ENCODE measurements at regions not wholly inside any gene's neighbourhood (a gene's known extent, or its start where the extent isn't known, plus 50 kb on each side); places are given as distances from the start of the nearest gene placed in this dataset.

DNA sequence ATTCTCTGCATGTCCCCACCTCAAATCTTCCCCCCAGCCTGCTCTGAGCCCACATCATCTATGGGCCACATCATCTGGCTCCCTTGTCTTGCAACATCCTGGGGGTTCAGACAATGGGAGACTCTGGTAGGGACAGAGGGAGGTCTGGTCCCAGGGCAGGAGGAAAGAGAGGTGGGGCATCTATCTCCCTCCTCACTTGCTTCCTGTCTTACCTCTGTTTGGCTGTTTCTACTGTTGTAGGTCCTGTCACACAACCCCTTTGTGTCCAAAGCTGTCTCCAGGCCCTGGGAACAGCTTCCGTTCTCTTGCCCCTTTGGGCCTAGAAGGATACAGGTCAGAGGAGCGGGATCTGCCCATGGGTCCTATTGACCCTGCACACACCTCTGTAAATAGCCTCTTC, 227.2 kb downstream of the NSG2 start:
- TF ChIP-seq TAF1 (IDR thresholded peaks at IDR 0.05; ENCODE audit: borderline replicate concordance, low read depth, low read length): no peak
- no peak for TF ChIP-seq POLR2AphosphoS5 (IDR thresholded peaks at IDR 0.05; ENCODE audit: low read depth, low read length)

Data from GM12892 (cell line).